CD14-positive monocyte (primary cell): ENCODE measurements at regions not wholly inside any gene's neighbourhood (a gene's known extent, or its start where the extent isn't known, plus 50 kb on each side); places are given as distances from the start of the nearest gene placed in this dataset.

Experiments
- DNase-seq, 3 donors: peaks; one replicate each; pipeline ENCODE4 v3.0.0-alpha.2; 2011 to 2022
- H2AFZ ChIP-seq: 2 replicates; pipeline ENCODE4 v1.6.0; 2012; ENCODE audit warnings: mild to moderate bottlenecking, low read depth, low read length, inconsistent platforms; ENCODE audit not compliant: insufficient read depth, poor library complexity, severe bottlenecking
- H3K27ac ChIP-seq, 2 donors: 1 replicate in 1 of 2; 2 replicates in 1 of 2; pipeline ENCODE4 v1.5.1; 2012 to 2013; ENCODE audit warnings: low read length in 2 of 2, control low read depth in 1 of 2, inconsistent platforms in 1 of 2, low read depth in 1 of 2, mild to moderate bottlenecking in 1 of 2
- H3K27me3 ChIP-seq, 2 donors: one replicate each; pipeline versions ENCODE4 v1.6.0 to v1.6.1; 2011 to 2013; ENCODE audit warnings: low read length in 2 of 2; ENCODE audit not compliant: control insufficient read depth in 2 of 2, insufficient read depth in 2 of 2
- H3K36me3 ChIP-seq, 2 donors: replicated peaks in 1 of 2; 1 replicate in 1 of 2; 2 replicates in 1 of 2; pipeline versions ENCODE4 v1.5.1 to v1.6.1; 2012 to 2013; ENCODE audit warnings: low read length in 2 of 2, control low read depth in 1 of 2, inconsistent platforms in 1 of 2, mild to moderate bottlenecking in 1 of 2; ENCODE audit not compliant: insufficient read depth in 2 of 2, control insufficient read depth in 1 of 2
- H3K4me1 ChIP-seq, 2 donors: 1 replicate in 1 of 2; 2 replicates in 1 of 2; pipeline versions ENCODE4 v1.5.1 to v1.6.1; 2012 to 2013; ENCODE audit warnings: low read length in 2 of 2, control low read depth in 1 of 2, inconsistent platforms in 1 of 2, mild to moderate bottlenecking in 1 of 2, moderate library complexity in 1 of 2; ENCODE audit not compliant: insufficient read depth in 2 of 2, control insufficient read depth in 1 of 2
- H3K4me2 ChIP-seq: replicated peaks from 2 replicates; pipeline ENCODE3; 2012; ENCODE audit warnings: low read length, moderate library complexity, mild to moderate bottlenecking; ENCODE audit not compliant: poor library complexity, severe bottlenecking; ENCODE audit errors: extremely low read depth
- H3K4me3 ChIP-seq, 3 experiments: fragments of 200-600 bp in 1 of 3; sonication (generic) in 1 of 3; replicated peaks in 1 of 3; 1 replicate in 2 of 3; 2 replicates in 1 of 3; pipeline ENCODE4 v1.5.1; 2011 to 2013; ENCODE audit warnings: low read length in 3 of 3, mild to moderate bottlenecking in 3 of 3, control low read depth in 2 of 3, low read depth in 2 of 3, inconsistent platforms in 1 of 3, moderate library complexity in 1 of 3
- H3K79me2 ChIP-seq: 2 replicates; pipeline ENCODE4 v1.6.0; 2012; ENCODE audit warnings: mild to moderate bottlenecking, control low read depth, inconsistent platforms, low read length, moderate library complexity; ENCODE audit not compliant: insufficient read depth
- H3K9ac ChIP-seq: 2 replicates; pipeline ENCODE4 v1.6.0; 2017; ENCODE audit warnings: low read length, mild to moderate bottlenecking; ENCODE audit not compliant: insufficient read depth, poor library complexity, severe bottlenecking
- H3K9me3 ChIP-seq, 2 donors: replicated peaks in 1 of 2; 1 replicate in 1 of 2; 2 replicates in 1 of 2; pipeline versions ENCODE4 v1.5.1 to v1.6.1; 2012 to 2013; ENCODE audit warnings: low read length in 2 of 2, control low read depth in 1 of 2; ENCODE audit not compliant: control insufficient read depth in 1 of 2, insufficient read depth in 1 of 2
- H4K20me1 ChIP-seq: 2 replicates; pipeline ENCODE4 v1.6.0; 2012; ENCODE audit warnings: mild to moderate bottlenecking, low read length, control low read depth, moderate library complexity; ENCODE audit not compliant: insufficient read depth
- H3K27ac Mint-ChIP-seq, 7 donors: one replicate each; pipeline ENCODE4 v1.8.0; 2020; ENCODE audit warnings: mild to moderate bottlenecking in 7 of 7, mixed read lengths in 7 of 7, moderate library complexity in 6 of 7, inconsistent platforms in 2 of 7
- H3K27me3 Mint-ChIP-seq, 3 donors: one replicate each; pipeline ENCODE4 v1.8.0; 2021 to 2022; ENCODE audit warnings: low read depth in 3 of 3, mild to moderate bottlenecking in 3 of 3, mixed read lengths in 3 of 3, moderate library complexity in 3 of 3, inconsistent platforms in 1 of 3
- H3K36me3 Mint-ChIP-seq, 2 donors: one replicate each; pipeline ENCODE4 v1.8.0; 2020; ENCODE audit warnings: mixed read lengths in 2 of 2, inconsistent platforms in 1 of 2, mild to moderate bottlenecking in 1 of 2
- H3K4me1 Mint-ChIP-seq: one replicate; pipeline ENCODE4 v1.8.0; 2020; ENCODE audit warnings: mild to moderate bottlenecking, mixed read lengths
- H3K4me3 Mint-ChIP-seq, 2 donors: one replicate each; pipeline ENCODE4 v1.8.0; 2020; ENCODE audit warnings: mild to moderate bottlenecking in 2 of 2, mixed read lengths in 2 of 2, moderate library complexity in 1 of 2
- H3K9me3 Mint-ChIP-seq, 7 donors: one replicate each; pipeline ENCODE4 v1.8.0; 2020 to 2022; ENCODE audit warnings: mixed read lengths in 7 of 7, mild to moderate bottlenecking in 6 of 7, moderate library complexity in 6 of 7, inconsistent platforms in 2 of 7
- CTCF ChIP-seq: fragments of 200-600 bp; IDR thresholded peaks from one replicate; pipeline ENCODE4 v1.8.0; 2022; ENCODE audit warnings: antibody characterized with exemption, mild to moderate bottlenecking
- WGBS: methylation state at CpG from one replicate; pipeline ENCODE4 v1.1.5; 2013; ENCODE audit warnings: missing lambda C conversion rate; ENCODE audit not compliant: insufficient coverage; 5-methylcytosine and 5-hydroxymethylcytosine counted together
- intact Hi-C, 2 donors: fragments of 100-400 bp; cut with micrococcal nuclease; formaldehyde crosslinking; loops; one replicate each; pipeline versions ENCODE4 v1.15.0 to v1.15.1; 2023

- H3K27ac Mint-ChIP-seq = no peak overlapping the region
- H3K4me1 ChIP-seq = peaks cover 16 to 28% of the 10 kb centered on the region in 2 donors
- no peak for DNase-seq
- no peaks in the 10 kb centered on the region for H3K36me3 ChIP-seq
- no peaks in the 10 kb centered on the region for H3K79me2 ChIP-seq
- H3K9me3 ChIP-seq = no peaks in the 10 kb centered on the region
- H4K20me1 ChIP-seq = no peaks in the 10 kb centered on the region
- peaks cover 0 to 2% of the 10 kb centered on the region in 2 donors for H3K36me3 Mint-ChIP-seq
- WGBS = no CpG with 5 or more reads among the region's 6 CpGs
- peak overlapping the region; percentile 37 for H2AFZ ChIP-seq
- no peak overlapping the region for H3K4me3 Mint-ChIP-seq
- no peak overlapping the region for H3K4me2 ChIP-seq
- H3K9ac ChIP-seq = no peak overlapping the region
- H3K27me3 Mint-ChIP-seq = no peaks in the 10 kb centered on the region
- intact Hi-C loops = loop anchor here in 1 of 2 donors (10.0 kb wide), 1 partner anchor 170 kb away; no protein-coding TSS in a partner anchor
- H3K4me1 Mint-ChIP-seq = peaks cover 26% of the 10 kb centered on the region
- no peak overlapping the region for H3K27ac ChIP-seq
- no peaks in the 10 kb centered on the region for H3K27me3 ChIP-seq
- no peak for TF ChIP-seq CTCF
- peaks cover 0 to 2% (median 0%) of the 10 kb centered on the region in 7 donors for H3K9me3 Mint-ChIP-seq
- H3K4me3 ChIP-seq = no peak overlapping the region
Measured at GRCh38 chr4:157994863-157995262, 178.0 kb downstream of the GASK1B start.

GRCh38 chr4:157992948-157993839 is 179.6 kb downstream of the GASK1B start:
- 100% methylated on average over 1 of the region's 4 CpGs for WGBS
- H3K27ac Mint-ChIP-seq = peak overlapping the region; percentile 66 to 92 (median 89)
- peak overlapping the region in 1 of 2 donors; percentile 85 for H3K27ac ChIP-seq
- H3K27me3 ChIP-seq = no peaks in the 10 kb centered on the region
- peaks cover 0 to 2% (median 0%) of the 10 kb centered on the region in 7 donors for H3K9me3 Mint-ChIP-seq
- peak overlapping the region; percentile 72 for H3K4me2 ChIP-seq
- H3K36me3 ChIP-seq = no peaks in the 10 kb centered on the region
- DNase-seq = no peak
- H4K20me1 ChIP-seq = no peaks in the 10 kb centered on the region
- peaks cover 41% of the 10 kb centered on the region for H3K4me1 Mint-ChIP-seq
- H3K79me2 ChIP-seq = no peaks in the 10 kb centered on the region
- H3K36me3 Mint-ChIP-seq = peaks cover 0 to 2% of the 10 kb centered on the region in 2 donors
- H3K9me3 ChIP-seq = no peaks in the 10 kb centered on the region
- intact Hi-C loops = loop anchor here in 1 of 2 donors (10.0 kb wide), 1 partner anchor 172 kb away; no protein-coding TSS in a partner anchor
- no peak for TF ChIP-seq CTCF
- H2AFZ ChIP-seq = no peak overlapping the region
- H3K27me3 Mint-ChIP-seq = no peaks in the 10 kb centered on the region
- peak overlapping the region in 1 of 3 experiments; percentile 76 for H3K4me3 ChIP-seq
- H3K4me3 Mint-ChIP-seq = no peak overlapping the region
- peaks cover 28 to 43% of the 10 kb centered on the region in 2 donors for H3K4me1 ChIP-seq
- no peak overlapping the region for H3K9ac ChIP-seq
